Activated CD8-positive, alpha-beta memory T cell treated with anti-CD3 and anti-CD28 coated beads for 24 hours (primary cell): ENCODE measurements at regions not wholly inside any gene's neighbourhood (a gene's known extent, or its start where the extent isn't known, plus 50 kb on each side); places are given as distances from the start of the nearest gene placed in this dataset.

ENCODE experiments used
- DNase-seq: peaks from one replicate; pipeline ENCODE4 v3.0.0-alpha.2; 2020

DNA sequence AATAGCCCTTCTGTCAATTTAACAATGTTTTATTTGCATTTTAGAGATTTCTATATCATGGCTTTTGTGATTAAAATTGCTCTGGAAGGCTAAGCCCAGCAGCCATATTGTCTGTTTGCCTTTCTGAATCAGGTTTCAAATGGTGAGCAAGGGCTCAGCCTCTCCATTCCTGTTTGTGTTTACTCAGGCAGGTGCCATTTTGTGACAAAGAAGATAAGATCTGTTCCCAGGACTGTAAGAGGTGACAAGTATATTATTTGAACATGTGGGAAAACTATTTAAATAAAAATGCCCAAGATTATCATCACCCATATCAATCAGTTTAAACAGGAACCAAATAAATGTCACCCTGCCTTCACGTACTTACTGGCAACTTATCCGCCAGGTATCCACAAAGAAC lies 641.3 kb upstream of the KLF4 start:
- DNase-seq: no peak

DNA sequence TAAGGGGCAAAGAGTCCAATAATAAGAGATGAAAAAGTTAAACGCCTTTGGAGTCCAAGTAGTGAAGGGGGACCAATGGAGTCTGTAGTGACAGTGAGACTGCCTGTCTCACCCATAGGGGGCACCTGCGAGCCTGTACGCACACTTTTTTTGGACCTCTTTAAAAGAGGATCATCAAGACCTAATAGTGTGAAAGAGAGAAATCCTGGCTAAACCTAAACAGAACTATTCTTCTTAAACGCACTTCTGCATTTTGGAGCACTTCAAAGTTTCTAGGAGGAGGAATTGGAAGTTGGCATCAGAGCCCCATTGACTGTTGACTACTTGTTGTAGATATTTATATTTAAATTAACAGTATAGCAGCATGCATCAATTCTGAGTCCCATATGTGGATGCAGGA lies 636.1 kb upstream of the KLF4 start:
- no peak for DNase-seq

DNA sequence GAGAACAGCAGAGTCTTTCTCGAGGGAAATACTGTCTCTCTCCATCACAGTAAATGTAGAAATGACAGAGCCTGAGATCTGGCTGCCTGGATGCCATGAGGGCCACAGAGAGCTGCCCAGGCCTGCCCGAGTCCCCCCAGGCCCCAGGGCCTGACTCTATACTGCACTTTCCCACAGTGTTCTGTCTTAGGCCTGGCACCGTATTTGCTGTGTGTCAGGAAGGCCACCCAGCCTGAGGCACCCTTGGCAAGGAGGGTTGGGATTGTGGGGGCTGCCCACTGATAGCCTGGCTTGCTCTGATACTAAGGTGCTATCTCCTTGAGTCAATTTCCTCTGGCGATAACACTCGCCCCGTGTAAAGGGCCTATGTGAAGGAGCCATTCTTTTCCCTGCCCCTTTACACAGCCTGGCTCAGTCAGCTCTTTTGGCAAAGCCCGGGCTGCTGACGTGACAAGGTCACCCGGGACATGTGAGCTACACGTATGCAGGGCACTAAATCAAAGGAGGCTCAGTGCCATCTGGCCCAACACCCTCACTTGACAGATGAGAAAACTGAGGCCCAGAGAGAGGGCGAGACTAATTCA lies 630.1 kb upstream of the KLF4 start:
- DNase-seq: no peak

DNA sequence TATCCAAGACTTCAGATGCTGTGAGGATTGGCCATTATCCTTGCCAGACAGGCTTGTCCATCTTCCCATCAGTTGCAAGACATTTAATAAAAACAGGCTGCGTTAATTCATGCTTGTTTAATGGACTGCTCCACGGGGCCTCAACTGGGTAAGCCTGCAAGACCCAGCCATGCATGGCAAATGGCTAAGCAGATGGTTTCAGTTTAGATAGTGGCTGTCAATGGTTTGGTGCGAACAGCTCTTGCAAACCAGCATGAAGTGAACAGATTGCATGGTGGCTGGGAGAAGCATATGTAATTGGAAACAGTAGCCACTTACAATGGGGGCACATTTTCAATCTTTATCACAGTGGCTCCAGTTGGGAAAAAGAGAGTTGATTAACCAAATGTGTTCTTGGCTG lies 628.2 kb upstream of the KLF4 start:
- DNase-seq: no peak

DNA sequence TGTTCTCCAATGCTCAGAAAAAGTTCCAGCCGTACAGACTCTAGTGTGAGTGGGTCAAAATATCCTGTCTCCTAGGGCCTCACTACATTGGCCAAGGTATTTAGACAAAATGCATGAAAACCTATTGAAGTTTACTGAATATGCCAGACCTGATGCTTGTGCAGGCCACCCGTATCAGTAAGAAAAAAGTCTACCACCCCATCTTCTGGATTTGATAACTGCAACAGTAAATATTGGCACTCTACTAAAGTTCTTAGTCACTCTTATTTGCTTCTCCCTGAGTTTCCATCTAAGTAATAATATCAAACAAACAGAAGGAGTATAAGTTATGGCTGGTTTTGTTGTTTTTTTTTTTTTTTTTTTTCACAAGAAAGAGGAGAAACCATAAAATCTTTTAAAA lies 627.7 kb upstream of the KLF4 start:
- DNase-seq: no peak

DNA sequence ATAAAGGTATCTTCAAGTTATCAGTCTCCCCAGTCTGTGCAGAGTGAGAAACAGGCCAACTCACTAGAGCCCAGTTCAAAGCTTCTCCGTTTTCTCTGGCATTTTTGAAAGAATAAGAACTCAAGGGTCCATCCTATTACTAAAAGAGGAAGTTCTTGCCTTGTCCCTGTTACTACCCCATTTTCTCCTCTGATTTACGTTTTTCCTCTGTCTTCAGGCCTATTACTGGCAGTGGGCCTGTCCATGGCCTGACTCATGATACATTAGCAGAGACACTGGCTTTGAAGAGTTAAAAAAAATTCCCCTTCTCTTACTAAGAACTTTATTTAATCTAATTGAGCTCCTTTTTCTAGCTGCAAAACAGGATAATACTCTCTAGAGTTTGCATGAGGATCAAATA lies 624.0 kb upstream of the KLF4 start:
- no peak for DNase-seq

DNA sequence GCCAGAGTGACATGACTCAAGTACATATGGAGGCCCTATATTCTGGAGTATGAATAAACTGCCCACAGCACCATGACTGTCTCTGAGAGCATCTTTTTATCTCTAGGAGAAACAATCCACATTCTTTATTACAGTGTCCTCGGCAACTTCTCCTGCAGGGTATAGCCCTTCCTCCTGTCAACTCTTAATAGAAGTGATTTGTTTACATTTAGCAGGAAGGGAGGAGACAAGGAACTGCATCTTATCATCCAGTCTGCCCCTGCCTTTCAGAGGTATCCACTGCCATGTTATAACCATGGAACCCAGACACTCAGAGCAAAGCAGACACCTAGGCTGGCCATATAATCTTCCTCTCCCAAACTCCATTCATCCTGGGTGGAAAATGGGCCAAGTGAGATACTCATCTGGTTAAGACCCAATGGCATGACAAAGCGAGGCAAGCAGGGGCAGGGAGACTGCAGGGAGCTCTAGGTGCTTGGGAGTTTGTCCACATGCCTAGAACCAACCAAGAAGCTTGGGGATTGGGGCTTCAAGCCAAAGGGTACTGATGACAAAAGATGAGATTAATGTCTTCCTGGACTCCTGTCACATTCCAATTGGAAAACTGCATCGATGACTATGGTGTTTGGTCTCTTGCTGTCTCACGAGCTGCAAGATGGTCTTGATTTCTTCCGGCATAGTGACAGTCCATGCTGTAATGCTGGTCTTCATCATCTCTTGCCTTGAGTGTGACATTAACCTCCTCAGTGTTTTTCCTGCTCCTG lies 620.5 kb upstream of the KLF4 start:
- no peak for DNase-seq

DNA sequence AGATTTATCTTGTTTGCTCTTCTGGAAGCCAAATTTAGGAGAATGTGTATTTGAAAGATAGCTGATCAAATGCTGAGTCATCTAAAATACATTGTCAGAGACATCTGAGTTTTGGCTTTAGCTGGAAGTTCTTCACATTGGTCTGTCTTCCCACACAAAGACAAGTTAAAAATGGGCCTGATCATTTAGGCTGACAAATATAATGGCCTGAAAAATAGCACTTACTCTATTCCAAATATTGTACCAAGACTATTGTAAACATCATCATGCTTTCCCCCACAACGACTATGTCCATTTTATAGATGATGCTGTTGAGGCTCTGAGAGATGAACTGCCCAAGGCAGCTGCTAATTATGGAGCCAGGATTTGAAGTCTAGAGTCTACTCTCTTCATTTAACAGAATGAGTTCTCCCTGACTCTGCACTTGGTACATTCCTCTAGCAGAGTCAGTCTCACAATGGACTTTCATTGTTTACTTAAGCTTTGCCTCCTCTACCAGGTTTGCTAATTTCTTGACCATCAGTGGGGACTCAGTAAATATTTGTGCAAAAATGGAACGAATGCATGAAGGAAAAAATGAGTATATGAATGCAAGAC lies 619.4 kb upstream of the KLF4 start:
- no peak for DNase-seq

DNA sequence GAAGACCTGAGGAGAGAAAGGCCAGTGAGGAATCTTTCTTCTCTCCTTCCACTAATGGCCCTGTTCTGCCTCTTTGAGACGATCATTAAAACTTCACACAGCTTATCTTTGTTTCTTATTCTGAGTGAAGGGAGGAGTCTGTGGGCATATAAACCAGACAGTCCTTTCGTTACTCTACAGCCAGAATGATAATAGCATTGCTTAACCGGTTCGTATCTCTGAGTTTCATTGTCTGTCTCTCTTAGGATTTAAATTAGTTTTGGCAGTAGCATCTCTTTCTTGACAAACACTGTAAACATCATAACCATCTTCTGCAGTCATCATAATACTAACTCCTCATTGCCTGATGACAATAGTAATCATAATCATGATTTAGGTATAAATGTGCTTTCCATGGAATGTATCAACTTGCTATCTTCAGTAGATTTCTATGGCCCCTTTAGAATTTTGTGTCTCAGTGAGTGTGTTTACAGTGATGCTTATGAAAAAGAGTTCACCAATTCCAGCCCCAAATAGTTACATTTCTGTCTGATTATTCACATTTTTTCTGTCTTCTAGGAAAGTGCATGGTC lies 618.8 kb upstream of the KLF4 start:
- DNase-seq: no peak

DNA sequence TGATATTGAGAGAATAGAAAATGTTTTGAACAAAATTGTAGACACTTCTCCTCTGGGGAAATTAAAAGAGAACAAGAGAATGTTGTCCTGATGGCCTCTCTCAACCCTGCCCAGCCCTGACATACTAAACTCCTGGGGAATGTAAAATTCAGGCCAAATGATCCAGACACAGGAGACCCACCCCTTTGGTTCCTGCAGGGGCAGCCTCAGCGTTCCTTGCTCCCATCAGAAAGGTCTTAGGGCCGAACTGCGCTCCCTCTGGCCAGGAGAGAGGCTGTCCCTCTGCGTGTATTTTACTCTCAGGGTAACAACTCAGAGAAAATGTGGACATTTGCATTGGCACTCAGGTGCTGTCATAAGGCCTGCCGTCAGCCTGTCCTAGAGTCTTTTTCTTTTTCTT lies 616.3 kb upstream of the KLF4 start:
- DNase-seq: no peak

DNA sequence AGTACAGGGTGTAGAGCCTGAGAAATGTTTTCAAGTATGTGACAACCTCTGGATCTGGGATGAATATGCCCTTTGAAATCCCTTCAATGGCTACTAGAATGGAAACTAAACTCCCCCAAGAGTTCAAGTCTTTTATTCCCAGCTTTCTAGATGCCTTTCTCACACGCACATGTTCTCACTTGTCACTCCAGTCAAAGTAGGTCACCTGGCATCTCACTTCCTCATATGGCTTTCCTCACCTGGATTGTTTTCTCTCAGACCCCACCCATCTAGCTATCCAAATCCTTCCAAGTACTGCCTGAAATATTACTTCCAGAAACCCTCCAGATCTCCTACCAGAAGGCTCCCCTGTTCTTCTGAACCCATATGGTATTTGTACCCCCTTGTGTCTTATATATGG lies 615.4 kb upstream of the KLF4 start:
- no peak for DNase-seq

DNA sequence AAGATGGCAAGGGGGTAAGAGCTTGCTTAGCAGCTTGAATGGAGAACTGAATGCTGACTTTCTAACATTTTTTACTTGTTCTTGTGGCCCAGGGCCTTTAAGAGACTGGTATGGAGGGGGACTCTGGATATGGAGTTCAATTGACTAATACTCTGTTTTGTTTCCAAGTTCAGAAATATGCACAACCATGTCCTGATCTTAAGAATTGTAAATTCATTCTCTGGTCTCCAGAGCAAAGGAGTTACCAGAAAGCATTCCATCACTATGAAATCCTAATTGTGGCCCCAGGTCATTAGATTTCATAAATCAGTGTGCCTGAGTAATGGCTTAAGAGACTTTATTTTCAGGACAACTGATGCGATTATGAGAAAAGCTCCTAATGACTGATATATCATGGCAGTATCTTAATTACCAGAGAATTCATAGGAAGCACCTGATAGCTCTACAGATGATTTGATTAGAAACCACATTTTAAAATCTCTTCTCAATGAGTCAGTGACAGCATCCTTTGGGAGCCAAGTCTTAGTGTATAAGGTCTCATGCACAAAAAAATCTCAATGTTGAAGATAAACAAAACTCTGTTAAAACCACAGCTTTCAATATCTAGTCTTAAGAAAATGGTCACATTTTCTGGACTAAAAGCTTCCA lies 613.6 kb upstream of the KLF4 start:
- DNase-seq: no peak

DNA sequence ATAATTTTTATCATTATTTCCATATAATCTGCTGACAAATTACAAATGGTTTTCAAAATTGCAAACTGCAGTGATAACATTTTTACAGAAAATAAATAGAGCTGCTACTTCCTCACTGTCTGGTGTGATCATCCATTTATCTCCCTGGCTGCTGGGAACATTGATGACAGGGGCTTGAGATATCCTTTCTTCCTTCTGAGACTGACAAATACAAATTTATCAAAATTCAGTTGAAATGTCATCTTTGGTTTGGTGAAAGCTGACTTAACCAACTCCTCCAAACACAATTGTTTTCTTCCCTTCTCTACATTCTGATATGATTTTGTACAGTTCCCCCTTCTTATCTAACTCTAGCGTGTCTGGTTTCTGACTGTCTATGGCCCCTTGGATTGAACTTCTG lies 611.8 kb upstream of the KLF4 start:
- no peak for DNase-seq

DNA sequence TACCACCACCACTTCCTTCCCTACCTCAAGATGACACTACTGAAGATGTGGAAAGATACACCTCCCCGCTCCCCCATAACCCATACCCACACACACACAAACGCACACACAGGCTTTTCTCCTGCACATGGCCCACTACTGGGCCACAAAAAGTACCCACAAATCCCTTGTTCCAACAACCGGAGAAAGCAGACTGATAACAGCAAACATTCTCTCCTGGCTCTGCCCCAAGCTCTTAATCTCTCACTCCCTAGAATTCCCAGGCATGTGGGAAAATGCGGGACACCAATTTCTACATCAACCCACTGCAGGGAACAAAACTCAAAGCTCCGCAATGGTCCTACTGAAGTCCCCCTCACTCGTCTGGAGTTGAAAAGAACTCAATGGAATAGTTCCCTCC lies 611.0 kb upstream of the KLF4 start:
- DNase-seq: no peak

DNA sequence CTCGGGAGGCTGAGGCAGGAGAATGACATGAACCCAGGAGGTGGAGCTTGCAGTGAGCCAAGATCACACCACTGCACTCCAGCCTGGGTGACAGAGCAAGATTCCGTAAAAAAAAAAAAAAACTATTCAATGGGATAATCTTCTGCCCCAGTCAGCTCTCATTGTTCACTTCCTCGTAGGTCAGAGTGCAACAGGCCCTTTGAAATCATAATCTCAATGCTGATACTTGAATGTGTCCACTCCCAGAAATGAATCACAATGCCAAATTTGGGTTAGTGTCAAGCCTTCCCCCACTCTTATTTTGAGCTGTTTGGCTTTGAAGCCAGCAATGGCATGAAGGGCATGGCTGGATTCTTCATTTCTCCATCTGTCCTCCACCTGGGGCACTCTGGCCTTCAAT lies 610.3 kb upstream of the KLF4 start:
- no peak for DNase-seq

DNA sequence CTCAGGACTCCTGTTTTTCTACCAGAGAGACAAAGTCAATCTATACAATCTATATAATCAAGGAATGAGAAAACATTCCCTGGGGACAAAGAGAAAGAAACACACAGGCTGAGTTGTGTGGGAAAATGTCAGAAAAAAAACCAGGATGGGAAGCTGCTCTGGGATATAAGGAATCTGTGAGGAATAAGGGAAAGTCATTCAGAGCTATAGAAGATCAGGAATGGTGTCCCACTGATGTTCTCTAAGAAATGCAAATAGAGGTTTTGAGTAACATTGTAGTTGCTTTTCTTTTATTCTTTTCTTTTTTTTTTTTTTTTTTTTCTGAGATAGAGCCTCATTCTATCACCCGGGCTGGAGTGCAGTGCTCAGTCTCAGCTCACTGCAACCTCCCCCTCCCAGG lies 605.9 kb upstream of the KLF4 start:
- DNase-seq: no peak

DNA sequence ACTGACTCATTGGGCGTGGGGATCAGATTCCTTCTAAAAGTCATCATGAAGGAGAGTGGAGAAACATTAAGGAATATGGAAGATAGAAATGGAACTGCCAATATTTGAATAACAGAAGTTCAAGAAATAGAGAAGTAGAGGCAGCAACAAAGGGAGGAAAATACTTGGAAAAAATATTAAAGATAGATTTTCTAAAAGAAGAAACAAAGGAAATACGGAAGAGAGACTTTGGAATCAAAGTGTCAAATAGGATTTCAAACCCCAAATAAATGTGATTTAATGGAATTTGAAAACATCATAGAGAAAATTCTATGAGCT lies 605.1 kb upstream of the KLF4 start:
- no peak for DNase-seq

DNA sequence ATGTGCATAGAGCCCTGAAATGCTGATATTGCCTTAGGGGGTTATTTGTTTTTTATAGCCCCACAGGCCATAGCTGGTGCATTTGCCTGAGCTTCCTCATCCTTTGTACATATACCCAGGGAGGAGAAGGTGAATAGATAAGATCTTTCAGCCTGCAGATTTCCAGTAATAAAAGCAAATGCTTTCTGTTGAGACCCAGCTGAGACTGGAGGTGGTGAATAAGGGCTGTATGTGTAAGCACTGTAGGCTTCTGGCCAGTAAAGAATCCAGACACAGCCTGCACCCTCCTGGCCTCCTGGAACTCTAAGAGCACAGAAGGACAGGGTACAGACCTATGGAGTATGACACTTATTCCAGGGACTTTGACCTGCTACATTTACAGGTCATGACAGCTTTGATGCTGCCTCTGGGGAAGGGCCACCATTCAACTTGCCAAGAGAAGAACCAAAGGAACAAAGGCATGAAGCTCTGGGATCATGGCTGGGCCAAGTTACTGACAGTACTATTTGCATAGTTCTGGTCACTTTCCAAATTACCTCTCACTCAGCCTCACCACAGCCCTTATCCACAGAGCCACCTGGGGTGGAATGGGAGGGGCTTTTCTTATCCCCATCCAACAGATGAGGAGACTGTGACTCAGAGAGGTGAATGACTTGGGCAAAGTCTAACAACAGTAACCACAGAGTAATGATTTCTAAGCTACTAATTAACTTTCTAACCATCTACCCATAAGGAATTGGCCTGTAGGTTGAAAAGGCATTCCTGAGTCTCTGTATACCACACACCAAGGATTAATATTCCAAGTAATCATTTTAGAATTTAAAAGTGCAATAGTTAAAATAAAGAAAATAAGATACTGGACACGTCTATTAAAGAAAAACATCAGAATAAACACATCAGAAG lies 604.5 kb upstream of the KLF4 start:
- DNase-seq: no peak

DNA sequence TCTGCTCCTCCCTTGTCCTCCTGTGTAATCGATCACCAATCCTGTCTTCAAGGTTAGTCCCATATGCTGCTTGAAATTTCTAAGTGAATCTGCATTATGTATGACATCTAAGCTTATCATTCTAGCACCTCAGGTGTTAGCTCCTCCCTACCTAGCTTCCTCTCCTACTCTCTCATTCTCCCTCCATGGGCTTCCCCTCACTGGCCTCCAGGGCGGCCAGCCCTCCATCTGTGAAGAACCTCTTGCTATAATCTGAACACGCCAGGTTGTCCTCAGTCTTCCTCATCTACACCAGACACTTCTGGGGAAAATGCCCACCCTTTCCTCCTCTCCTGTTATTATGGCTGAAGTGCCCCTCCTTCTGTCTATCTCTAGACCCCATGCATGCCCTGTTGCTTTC lies 599.3 kb upstream of the KLF4 start:
- DNase-seq: no peak

DNA sequence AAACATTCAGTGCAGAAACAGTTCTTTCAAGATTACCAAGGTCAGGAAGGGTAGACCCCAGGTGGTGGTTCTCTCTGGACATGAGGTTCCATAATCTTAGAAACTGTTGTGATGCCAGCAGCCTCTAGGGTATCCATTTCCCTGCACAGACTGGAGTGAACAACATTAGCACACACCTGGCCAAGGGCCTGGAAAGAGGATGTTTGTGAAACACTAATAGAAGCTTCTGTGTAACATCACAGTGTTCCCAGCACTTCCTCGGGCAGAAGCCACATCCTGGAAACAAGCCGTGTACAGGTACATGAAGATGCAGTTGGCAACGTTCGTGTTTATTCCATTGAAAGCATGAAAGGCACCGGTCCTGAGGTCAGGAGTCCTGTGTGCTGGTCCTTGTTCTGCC lies 598.2 kb upstream of the KLF4 start:
- no peak for DNase-seq

DNA sequence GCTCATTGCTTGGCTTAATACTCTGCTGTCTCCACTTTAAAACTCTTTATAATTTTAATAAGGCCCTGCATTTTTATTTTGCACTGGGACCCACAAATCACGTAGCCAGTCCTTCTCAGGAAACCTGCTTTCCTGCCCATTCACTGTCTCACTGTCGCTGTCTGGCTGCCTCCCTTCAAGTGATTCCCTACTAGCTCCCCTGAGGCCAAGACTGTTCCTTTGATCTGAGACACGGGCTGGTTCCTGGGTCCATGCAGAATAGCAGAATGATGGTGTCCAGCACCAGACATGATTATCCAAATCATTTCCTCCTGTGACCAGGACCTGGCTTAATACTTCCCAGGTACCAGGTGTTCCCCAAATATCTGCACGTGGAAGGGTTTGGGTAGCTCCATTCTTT lies 597.1 kb upstream of the KLF4 start:
- DNase-seq: no peak

DNA sequence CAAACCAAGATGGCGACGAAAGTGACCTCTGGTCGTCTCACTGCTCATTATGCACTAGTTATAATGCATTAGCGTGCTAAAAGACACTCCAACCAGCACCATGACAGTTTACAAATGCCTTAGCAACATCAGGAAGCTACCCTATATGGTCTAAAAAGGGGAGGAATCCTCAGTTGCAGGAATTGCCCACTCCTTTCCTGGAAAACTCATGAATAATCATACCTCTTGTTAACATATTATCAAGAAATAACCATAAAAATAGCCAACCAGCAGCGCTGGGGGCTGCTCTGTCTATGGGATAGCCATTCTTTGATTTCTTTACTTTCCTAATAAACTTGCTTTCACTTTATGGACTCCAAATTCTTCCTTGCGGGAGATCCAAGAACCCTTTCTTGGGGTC lies 595.7 kb upstream of the KLF4 start:
- no peak for DNase-seq

DNA sequence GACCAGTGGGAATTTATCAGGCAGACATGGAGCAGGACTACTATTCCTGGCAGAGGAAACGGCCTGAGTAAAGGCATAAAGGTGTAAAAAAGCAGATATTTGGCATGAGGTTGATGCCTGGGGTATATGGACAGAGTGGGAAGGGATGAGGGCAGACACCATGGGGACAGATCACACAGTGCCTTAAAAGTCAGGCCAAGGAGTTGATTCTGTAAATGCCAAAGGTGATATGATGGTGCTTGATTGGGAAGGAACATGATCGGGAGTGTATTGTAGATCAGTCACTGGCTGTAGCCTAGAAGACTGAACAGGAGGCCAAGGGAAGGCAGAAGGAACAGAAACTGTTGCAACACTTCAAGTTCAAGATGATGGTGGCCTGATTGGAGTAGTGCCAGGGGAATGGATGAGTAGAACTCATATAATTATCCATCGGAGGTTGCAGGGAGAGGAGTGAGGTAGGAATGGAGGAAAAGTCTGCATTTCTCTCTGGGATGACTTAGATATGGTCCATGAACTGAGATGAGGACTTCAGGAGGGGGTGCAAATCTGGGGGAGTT lies 594.3 kb upstream of the KLF4 start:
- DNase-seq: no peak
